ENCODE measurements at regions not wholly inside any gene's neighbourhood (a gene's known extent, or its start where the extent isn't known, plus 50 kb on each side); places are given as distances from the start of the nearest gene placed in this dataset.

DNA sequence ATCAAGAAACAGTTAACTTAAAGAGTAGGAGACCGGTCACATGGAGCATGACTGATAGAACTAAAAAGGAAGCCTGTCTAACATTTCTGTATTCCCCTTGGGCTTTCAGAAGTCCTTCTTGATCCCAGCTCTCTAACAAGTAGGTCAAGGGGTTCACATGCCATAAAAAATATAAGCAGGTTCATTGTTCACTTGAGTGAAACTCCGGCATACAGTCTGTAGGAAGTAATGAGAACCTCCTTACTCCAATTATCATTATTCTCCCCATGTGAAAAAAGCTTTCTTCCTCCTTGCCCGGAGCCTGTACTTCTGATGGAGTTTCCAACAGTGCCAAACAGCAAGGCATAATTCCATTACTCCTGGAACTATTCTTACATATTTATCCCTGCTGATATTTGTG, 242.8 kb upstream of the CNTN4 start:
- no peaks in the 10 kb centered on the region for H3K36me3 ChIP-seq (ENCODE audit: control insufficient read depth, insufficient read depth, low read length)
- H3K9me3 ChIP-seq (replicated peaks; ENCODE audit: control insufficient read depth, insufficient read depth, low read depth, low read length): no peaks in the 10 kb centered on the region; the same call in none of the 2 replicates
- no peaks in the 10 kb centered on the region for H3K4me1 ChIP-seq (replicated peaks in 1 of 2; ENCODE audit: control insufficient read depth in 2 of 2, insufficient read depth in 2 of 2, low read length in 2 of 2)
- H3K9ac ChIP-seq (ENCODE audit: insufficient read depth in 1 of 2, low read depth in 2 of 2, low read length in 2 of 2): no peak overlapping the region
- ATAC-seq: no peak
- no peaks in the 10 kb centered on the region for H3K79me2 ChIP-seq (ENCODE audit: control insufficient read depth, insufficient read depth, low read length)
- no peak for FAIRE-seq
- H3K27ac ChIP-seq (ENCODE audit: extremely low read depth, low read depth, low read length): no peak overlapping the region
- no peaks in the 10 kb centered on the region for H4K20me1 ChIP-seq (replicated peaks; ENCODE audit: control insufficient read depth, insufficient read depth, low read length)
- H3K4me2 ChIP-seq (ENCODE audit: insufficient read depth, low read length): no peak overlapping the region
- BruUV-seq (replicated peaks): no TSS peak
- in situ Hi-C loops (cut with MboI) (no loop called here), intact Hi-C loops (cut with micrococcal nuclease) (no loop called here)
- no peak overlapping the region for H2AFZ ChIP-seq (ENCODE audit: low read depth, low read length)
- DNase-seq (ENCODE audit: extremely low read depth in 1 of 4, low spot score in 3 of 4): no peak
- 0% methylated on average over 3 of the region's 3 CpGs for WGBS (ENCODE audit: insufficient coverage, low coverage, missing lambda C conversion rate)
- ChIA-PET CTCF (ENCODE audit: low intra/inter-chr PET ratio) (no interaction called here), POLR2A (no interaction called here)
- no peaks in the 10 kb centered on the region for H3K9me1 ChIP-seq (ENCODE audit: control insufficient read depth, insufficient read depth, low read length)
- no peak overlapping the region for H3K4me3 ChIP-seq
- H3K27me3 ChIP-seq (ENCODE audit: control insufficient read depth in 2 of 2, insufficient read depth in 2 of 2, low read length in 2 of 2): no peaks in the 10 kb centered on the region
- no peak for TF ChIP-seq SRF (CRISPR knock-in tag; IDR thresholded peaks at IDR 0.05)
- no peak for TF ChIP-seq ZNF584 (CRISPR knock-in tag; IDR thresholded peaks at IDR 0.05; ENCODE audit: low read depth)
- TF ChIP-seq NFXL1 (CRISPR knock-in tag; IDR thresholded peaks at IDR 0.05): no peak
- no peak for TF ChIP-seq BCL6 (CRISPR knock-in tag; IDR thresholded peaks at IDR 0.05)
- no peak for TF ChIP-seq XRCC3 (IDR thresholded peaks at IDR 0.05)
- no peak for TF ChIP-seq NFE2 (IDR thresholded peaks at IDR 0.05; ENCODE audit: low read depth)
- no peak for TF ChIP-seq KAT7 (CRISPR knock-in tag; IDR thresholded peaks at IDR 0.05; ENCODE audit: borderline replicate concordance)
- TF ChIP-seq EHMT2 (IDR thresholded peaks at IDR 0.05): no peak
- TF ChIP-seq LEF1 (IDR thresholded peaks at IDR 0.05): no peak
- no peak for TF ChIP-seq MAZ (CRISPR knock-in tag; conservative IDR thresholded peaks at IDR 0.05 in 1 of 2, IDR thresholded peaks at IDR 0.05 in 1 of 2)
- no peak for TF ChIP-seq PHF20 (IDR thresholded peaks at IDR 0.05; ENCODE audit: partially characterized antibody)
- no peak for TF ChIP-seq ARID1B (IDR thresholded peaks at IDR 0.05)
- TF ChIP-seq, protein P1, sequence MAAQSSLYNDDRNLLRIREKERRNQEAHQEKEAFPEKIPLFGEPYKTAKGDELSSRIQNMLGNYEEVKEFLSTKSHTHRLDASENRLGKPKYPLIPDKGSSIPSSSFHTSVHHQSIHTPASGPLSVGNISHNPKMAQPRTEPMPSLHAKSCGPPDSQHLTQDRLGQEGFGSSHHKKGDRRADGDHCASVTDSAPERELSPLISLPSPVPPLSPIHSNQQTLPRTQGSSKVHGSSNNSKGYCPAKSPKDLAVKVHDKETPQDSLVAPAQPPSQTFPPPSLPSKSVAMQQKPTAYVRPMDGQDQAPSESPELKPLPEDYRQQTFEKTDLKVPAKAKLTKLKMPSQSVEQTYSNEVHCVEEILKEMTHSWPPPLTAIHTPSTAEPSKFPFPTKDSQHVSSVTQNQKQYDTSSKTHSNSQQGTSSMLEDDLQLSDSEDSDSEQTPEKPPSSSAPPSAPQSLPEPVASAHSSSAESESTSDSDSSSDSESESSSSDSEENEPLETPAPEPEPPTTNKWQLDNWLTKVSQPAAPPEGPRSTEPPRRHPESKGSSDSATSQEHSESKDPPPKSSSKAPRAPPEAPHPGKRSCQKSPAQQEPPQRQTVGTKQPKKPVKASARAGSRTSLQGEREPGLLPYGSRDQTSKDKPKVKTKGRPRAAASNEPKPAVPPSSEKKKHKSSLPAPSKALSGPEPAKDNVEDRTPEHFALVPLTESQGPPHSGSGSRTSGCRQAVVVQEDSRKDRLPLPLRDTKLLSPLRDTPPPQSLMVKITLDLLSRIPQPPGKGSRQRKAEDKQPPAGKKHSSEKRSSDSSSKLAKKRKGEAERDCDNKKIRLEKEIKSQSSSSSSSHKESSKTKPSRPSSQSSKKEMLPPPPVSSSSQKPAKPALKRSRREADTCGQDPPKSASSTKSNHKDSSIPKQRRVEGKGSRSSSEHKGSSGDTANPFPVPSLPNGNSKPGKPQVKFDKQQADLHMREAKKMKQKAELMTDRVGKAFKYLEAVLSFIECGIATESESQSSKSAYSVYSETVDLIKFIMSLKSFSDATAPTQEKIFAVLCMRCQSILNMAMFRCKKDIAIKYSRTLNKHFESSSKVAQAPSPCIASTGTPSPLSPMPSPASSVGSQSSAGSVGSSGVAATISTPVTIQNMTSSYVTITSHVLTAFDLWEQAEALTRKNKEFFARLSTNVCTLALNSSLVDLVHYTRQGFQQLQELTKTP (IDR thresholded peaks at IDR 0.05; ENCODE audit: low read depth in 1 of 2, partially characterized antibody in 2 of 2): no peak
- no peak for TF ChIP-seq HSF4 (CRISPR knock-in tag; IDR thresholded peaks at IDR 0.05; ENCODE audit: borderline replicate concordance)
- no peak for TF ChIP-seq ZNF444 (CRISPR knock-in tag; IDR thresholded peaks at IDR 0.05)
- TF ChIP-seq CEBPG (CRISPR knock-in tag; IDR thresholded peaks at IDR 0.05): no peak
- no peak for TF ChIP-seq CEBPG (tag; conservative IDR thresholded peaks at IDR 0.05 in 1 of 2, IDR thresholded peaks at IDR 0.05 in 1 of 2)
- TF ChIP-seq GABPA (tag; conservative IDR thresholded peaks at IDR 0.05; ENCODE audit: low read depth): no peak
- TF ChIP-seq, protein P2, sequence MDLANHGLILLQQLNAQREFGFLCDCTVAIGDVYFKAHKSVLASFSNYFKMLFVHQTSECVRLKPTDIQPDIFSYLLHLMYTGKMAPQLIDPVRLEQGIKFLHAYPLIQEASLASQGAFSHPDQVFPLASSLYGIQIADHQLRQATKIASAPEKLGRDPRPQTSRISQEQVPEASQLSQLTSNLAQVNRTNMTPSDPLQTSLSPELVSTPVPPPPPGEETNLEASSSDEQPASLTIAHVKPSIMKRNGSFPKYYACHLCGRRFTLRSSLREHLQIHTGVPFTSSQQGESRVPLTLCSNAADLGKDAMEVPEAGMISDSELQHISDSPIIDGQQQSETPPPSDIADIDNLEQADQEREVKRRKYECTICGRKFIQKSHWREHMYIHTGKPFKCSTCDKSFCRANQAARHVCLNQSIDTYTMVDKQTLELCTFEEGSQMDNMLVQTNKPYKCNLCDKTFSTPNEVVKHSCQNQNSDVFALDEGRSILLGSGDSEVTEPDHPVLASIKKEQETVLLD (IDR thresholded peaks at IDR 0.05): no peak
